Neural progenitor cell (in vitro differentiated cells): ENCODE measurements at regions not wholly inside any gene's neighbourhood (a gene's known extent, or its start where the extent isn't known, plus 50 kb on each side); places are given as distances from the start of the nearest gene placed in this dataset.
A peak's percentile ranks its signal among the peaks of the same experiment; 100 is the strongest.

Source experiments
- EZH2 ChIP-seq: fragments of 200-600 bp; sonication (generic); IDR thresholded peaks from 2 replicates; pipeline ENCODE4 v1.6.1; 2017; ENCODE audit warnings: antibody characterized with exemption, mild to moderate bottlenecking, moderate library complexity
- EZH2phosphoT487 ChIP-seq: fragments of 200-600 bp; sonication (generic); IDR thresholded peaks from 2 replicates; pipeline ENCODE4 v1.6.1; 2017; ENCODE audit warnings: antibody characterized with exemption
- TF ChIP-seq, protein P1 (sequence below): fragments of 200-600 bp; sonication (generic); IDR thresholded peaks from 2 replicates; pipeline ENCODE4 v1.5.1; 2017; ENCODE audit warnings: antibody characterized with exemption, mild to moderate bottlenecking

DNA sequence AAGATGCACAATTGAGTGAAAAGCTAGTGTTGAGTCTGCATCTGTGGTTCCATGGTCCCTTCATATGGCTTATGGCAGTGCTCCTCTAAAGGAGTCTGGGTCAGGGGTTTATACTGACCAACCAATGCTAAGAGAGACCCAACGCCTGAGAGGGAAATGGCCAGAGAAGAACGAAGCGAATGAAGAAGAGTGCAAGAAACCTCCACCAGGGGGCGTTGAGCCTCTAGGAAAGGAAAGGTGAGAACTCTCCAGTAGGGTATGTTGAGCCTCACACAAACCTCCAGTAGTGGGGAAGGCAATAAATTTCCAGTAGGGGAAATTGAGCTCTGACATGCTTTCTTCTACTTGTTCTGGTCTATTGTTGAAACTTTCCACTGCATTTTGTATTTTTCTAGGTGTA lies 470.6 kb downstream of the PRDM9 start:
- TF ChIP-seq EZH2phosphoT487, result no peak
- TF ChIP-seq, protein P1, sequence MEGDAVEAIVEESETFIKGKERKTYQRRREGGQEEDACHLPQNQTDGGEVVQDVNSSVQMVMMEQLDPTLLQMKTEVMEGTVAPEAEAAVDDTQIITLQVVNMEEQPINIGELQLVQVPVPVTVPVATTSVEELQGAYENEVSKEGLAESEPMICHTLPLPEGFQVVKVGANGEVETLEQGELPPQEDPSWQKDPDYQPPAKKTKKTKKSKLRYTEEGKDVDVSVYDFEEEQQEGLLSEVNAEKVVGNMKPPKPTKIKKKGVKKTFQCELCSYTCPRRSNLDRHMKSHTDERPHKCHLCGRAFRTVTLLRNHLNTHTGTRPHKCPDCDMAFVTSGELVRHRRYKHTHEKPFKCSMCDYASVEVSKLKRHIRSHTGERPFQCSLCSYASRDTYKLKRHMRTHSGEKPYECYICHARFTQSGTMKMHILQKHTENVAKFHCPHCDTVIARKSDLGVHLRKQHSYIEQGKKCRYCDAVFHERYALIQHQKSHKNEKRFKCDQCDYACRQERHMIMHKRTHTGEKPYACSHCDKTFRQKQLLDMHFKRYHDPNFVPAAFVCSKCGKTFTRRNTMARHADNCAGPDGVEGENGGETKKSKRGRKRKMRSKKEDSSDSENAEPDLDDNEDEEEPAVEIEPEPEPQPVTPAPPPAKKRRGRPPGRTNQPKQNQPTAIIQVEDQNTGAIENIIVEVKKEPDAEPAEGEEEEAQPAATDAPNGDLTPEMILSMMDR, result peak; percentile 79
- no peak for TF ChIP-seq EZH2
